GM18505 (cell line): ENCODE measurements at regions not wholly inside any gene's neighbourhood (a gene's known extent, or its start where the extent isn't known, plus 50 kb on each side); places are given as distances from the start of the nearest gene placed in this dataset.

Experiments used
- ATAC-seq: cut with Tn5 transposase; IDR thresholded peaks from one replicate; pipeline ENCODE4 v1.9.1; 2021; ENCODE audit not compliant: unreplicated experiment
- POLR2A ChIP-seq: IDR thresholded peaks from 4 replicates; pipeline ENCODE4 v1.6.1; 2011; ENCODE audit warnings: borderline replicate concordance; ENCODE audit not compliant: insufficient read depth, insufficient read length; ENCODE audit errors: extremely low read depth

- TF ChIP-seq POLR2A = no peak
- no peak for ATAC-seq
These were observed 356.5 kb downstream of the MID1IP1 start for GRCh38 chrX:39157796-39158195.

GRCh38 chrX:39158801-39159657 lies 357.8 kb downstream of the MID1IP1 start:
- no peak for TF ChIP-seq POLR2A
- ATAC-seq = no peak

- TF ChIP-seq POLR2A = no peak
- ATAC-seq = no peak
These were observed 358.8 kb downstream of the MID1IP1 start for GRCh38 chrX:39159921-39160507.

- no peak for ATAC-seq
- TF ChIP-seq POLR2A = no peak
These were observed 360.5 kb downstream of the MID1IP1 start for GRCh38 chrX:39161611-39162255.

- no peak for TF ChIP-seq POLR2A
- no peak for ATAC-seq
These were observed 361.1 kb downstream of the MID1IP1 start for GRCh38 chrX:39162322-39162735.

GRCh38 chrX:39163581-39164126 lies 362.4 kb downstream of the MID1IP1 start:
- ATAC-seq = no peak
- no peak for TF ChIP-seq POLR2A

- ATAC-seq = no peak
- no peak for TF ChIP-seq POLR2A
These were observed 363.0 kb downstream of the MID1IP1 start for GRCh38 chrX:39164212-39164611.

- TF ChIP-seq POLR2A = no peak
These were observed 363.9 kb downstream of the MID1IP1 start for GRCh38 chrX:39165185-39165584.

GRCh38 chrX:39165773-39166172 lies 364.5 kb downstream of the MID1IP1 start:
- ATAC-seq = no peak

More at GRCh38 chrX:39165185-39165584, 363.9 kb downstream of the MID1IP1 start:
- ATAC-seq = no peak

GRCh38 chrX:39167791-39168190 lies 366.5 kb downstream of the MID1IP1 start:
- ATAC-seq = no peak
- TF ChIP-seq POLR2A = no peak

More at GRCh38 chrX:39165773-39166172, 364.5 kb downstream of the MID1IP1 start:
- TF ChIP-seq POLR2A = no peak

GRCh38 chrX:39168609-39169008 lies 367.4 kb downstream of the MID1IP1 start:
- no peak for TF ChIP-seq POLR2A
- ATAC-seq = no peak

- no peak for TF ChIP-seq POLR2A
- ATAC-seq = no peak
These were observed 368.7 kb downstream of the MID1IP1 start for GRCh38 chrX:39169976-39170375.

- TF ChIP-seq POLR2A = no peak
- ATAC-seq = no peak
These were observed 369.2 kb downstream of the MID1IP1 start for GRCh38 chrX:39170464-39170863.
